Lower leg skin (tissue), 3 donors: ENCODE measurements at regions not wholly inside any gene's neighbourhood (a gene's known extent, or its start where the extent isn't known, plus 50 kb on each side); places are given as distances from the start of the nearest gene placed in this dataset.

ENCODE experiments used
- CTCF ChIP-seq, 3 donors: fragments of 450-650 bp; IDR thresholded peaks; one replicate each; pipeline ENCODE4 v1.5.1; 2016; ENCODE audit warnings: antibody characterized with exemption in 3 of 3, mild to moderate bottlenecking in 3 of 3, moderate library complexity in 2 of 3
- POLR2A ChIP-seq, 2 donors: fragments of 450-650 bp; IDR thresholded peaks; one replicate each; pipeline ENCODE4 v1.6.1; 2016 to 2017; ENCODE audit warnings: antibody characterized with exemption in 2 of 2, mild to moderate bottlenecking in 1 of 2, moderate library complexity in 1 of 2

DNA sequence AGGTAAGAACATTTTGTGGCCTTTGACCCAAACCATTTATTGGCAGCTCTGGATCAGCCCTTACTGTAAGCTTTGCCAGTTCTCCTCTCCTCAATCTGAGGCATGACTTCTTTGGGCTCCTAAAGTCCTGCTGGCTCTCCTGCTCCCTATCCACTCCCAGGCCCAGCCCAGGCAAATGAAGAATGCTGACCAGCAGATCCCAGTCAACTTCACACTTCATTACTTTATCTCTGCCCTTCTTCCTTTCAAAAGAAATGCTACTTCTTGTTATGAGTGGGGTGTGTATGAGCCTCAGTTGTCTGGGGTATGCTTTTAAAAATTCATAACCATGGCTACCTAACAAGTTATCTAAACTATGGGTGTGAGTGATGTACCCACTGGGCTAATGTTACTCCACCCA is 479.6 kb downstream of the ACTL7B start:
- no peak for TF ChIP-seq POLR2A (IDR thresholded peaks at IDR 0.05)
- no peak for TF ChIP-seq CTCF (IDR thresholded peaks at IDR 0.05)
